Heart right ventricle (tissue), 16 donors: ENCODE measurements at regions not wholly inside any gene's neighbourhood (a gene's known extent, or its start where the extent isn't known, plus 50 kb on each side); places are given as distances from the start of the nearest gene placed in this dataset.

Source experiments
- ATAC-seq, 8 donors: fragments of 200-7000 bp; cut with Tn5 transposase; one replicate each; pipeline ENCODE4 v1.9.1; 2020; ENCODE audit warnings: mild to moderate bottlenecking in 8 of 8, moderate library complexity in 8 of 8, moderate number of reproducible peaks in 1 of 8
- DNase-seq, 2 donors: peaks; one replicate each; pipeline ENCODE4 v3.0.0-alpha.2; 2020
- H3K27ac ChIP-seq, 10 donors: fragments of 200-600 bp; sonication (generic) in 2 of 10; one replicate each; pipeline versions ENCODE4 v1.5.0 to v1.8.0; 2020 to 2022; ENCODE audit warnings: mild to moderate bottlenecking in 3 of 10
- H3K27me3 ChIP-seq, 7 donors: fragments of 200-600 bp; one replicate each; pipeline ENCODE4 v1.8.0; 2021 to 2022; ENCODE audit warnings: mild to moderate bottlenecking in 2 of 7
- H3K36me3 ChIP-seq, 9 donors: fragments of 200-600 bp; sonication (generic) in 1 of 9; one replicate each; pipeline versions ENCODE4 v1.5.0 to v1.8.0; 2020 to 2022; ENCODE audit warnings: mild to moderate bottlenecking in 2 of 9
- H3K4me1 ChIP-seq, 9 donors: fragments of 200-600 bp; sonication (generic) in 1 of 9; one replicate each; pipeline versions ENCODE4 v1.5.0 to v1.8.0; 2020 to 2022; ENCODE audit warnings: mild to moderate bottlenecking in 4 of 9
- H3K4me3 ChIP-seq, 10 donors: fragments of 200-600 bp; sonication (generic) in 2 of 10; one replicate each; pipeline versions ENCODE4 v1.5.0 to v1.8.0; 2020 to 2022; ENCODE audit warnings: mild to moderate bottlenecking in 7 of 10, moderate library complexity in 2 of 10
- H3K9me3 ChIP-seq, 11 donors: fragments of 200-600 bp in 10 of 11; sonication (generic) in 2 of 11; one replicate each; pipeline versions ENCODE4 v1.5.0 to v1.8.0; 2013 to 2022; ENCODE audit warnings: mild to moderate bottlenecking in 2 of 11, control low read depth in 1 of 11, moderate library complexity in 1 of 11
- WGBS, 2 donors: extraction: QIAGEN DNeasy Blood & Tissue Kit; methylation state at CpG; one replicate each; pipeline ENCODE4 v1.1.7; 2013; ENCODE audit warnings: inconsistent platforms in 1 of 2; 5-methylcytosine and 5-hydroxymethylcytosine counted together
- intact Hi-C, 10 donors: fragments of 100-400 bp; cut with DNase I; formaldehyde crosslinking; loops; one replicate each; pipeline versions ENCODE4 v1.11.1 to v1.14.2; 2022
- TF ChIP-seq, protein P1 (sequence below), 9 donors: fragments of 200-600 bp; sonication (generic) in 2 of 9; IDR thresholded peaks; one replicate each; pipeline versions ENCODE4 v1.5.0 to v1.8.0; 2021 to 2022; ENCODE audit warnings: antibody characterized with exemption in 9 of 9, mild to moderate bottlenecking in 5 of 9, moderate library complexity in 1 of 9
- donor health status: Arrhythmogenic right ventricular cardiomyopathy.
- donor health status: ischemic (EF 13 %, LVEDD 7.1; RV severe dilation, severe dysfunction).
- donor health status: healthy with polysubstance abuse.
- donor health status: DM: no; HTN: yes; CAD: no.
- donor health status: DM: no; HTN: no; CAD: no.
- donor health status: ischemic (EF 25% LVEDD 6.9; RV normal size, moderate dysfunction).
- donor health status: ischemic (EF 25% LVEDD 5.7; RV mildly dilated, moderate dysfunction).
- donor health status: healthy.
- donor health status: DM: yes; HTN: yes; CAD: no.
- donor health status: Ischemic cardiomyopathy.
- donor health status: ischemic (EF 35%, LVEDD 5.7; RV mildly dilated, moderate dysfunction).
- donor health status: nonischemic (EF 11% LVEDD 7.7; RV severe dilation, severe dysfunction).
- donor health status: DM: yes; HTN: yes; CAD: no.
- donor health status: PGD.
- donor health status: ischemic (EF 29% LVEDD 5.4; RV normal size, mild dysfunction).
- donor health status: nonischemic (EF 23%, LVEDD 6.1; RV moderate dilation, normal function).

DNA sequence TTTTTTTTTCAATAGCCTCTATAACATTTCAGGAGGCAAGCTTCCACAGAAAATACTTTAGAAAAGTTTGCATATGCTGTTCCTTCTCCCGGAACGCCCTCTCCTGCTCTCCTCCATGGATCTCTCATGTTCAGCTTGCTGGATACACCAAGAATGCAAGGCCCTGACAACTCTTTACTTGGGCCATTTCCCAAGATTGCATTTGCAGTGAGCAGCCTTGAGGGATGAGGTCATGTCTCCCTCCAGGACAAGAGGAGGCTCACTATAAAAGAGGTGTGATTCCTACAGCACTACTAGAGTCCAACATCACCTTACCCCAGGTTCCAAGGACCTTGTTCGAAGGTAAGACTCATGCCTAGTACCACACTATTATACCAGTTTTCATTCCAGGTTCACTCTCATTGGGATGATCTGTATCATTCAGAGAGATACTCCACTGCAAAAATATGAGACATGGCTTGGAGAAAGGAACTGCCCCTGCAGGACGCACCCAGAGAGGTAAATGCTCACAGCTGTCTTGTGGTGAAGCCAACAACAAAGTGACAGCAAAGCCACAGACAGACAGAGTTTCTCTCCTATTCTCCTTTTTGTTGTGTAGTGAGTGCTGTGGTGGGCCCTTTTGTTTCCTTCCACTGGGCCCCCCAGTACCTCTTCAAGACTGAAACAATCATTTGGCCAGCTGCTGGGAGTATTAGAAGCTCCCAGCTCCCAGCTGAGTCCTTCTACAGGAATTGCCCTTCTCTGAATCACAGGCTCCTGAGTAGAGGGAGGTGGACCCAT is 151.7 kb upstream of the ZNF366 start:
- Histone ChIP-seq H3K9me3 (no peaks in the 10 kb centered on the region), H3K4me1 (no peaks in the 10 kb centered on the region), H3K4me3 (no peak overlapping the region), H3K27ac (no peak overlapping the region), H3K36me3 (no peaks in the 10 kb centered on the region), H3K27me3 (peaks cover 0 to 6% (median 0%) of the 10 kb centered on the region in 7 donors)
- WGBS, 2 donors = 91 to 96% methylated on average over 4 of the region's 4 CpGs
- ATAC-seq = peak in 1 of 8 donors; percentile 28
- DNase-seq = no peak
- TF ChIP-seq, protein P1, sequence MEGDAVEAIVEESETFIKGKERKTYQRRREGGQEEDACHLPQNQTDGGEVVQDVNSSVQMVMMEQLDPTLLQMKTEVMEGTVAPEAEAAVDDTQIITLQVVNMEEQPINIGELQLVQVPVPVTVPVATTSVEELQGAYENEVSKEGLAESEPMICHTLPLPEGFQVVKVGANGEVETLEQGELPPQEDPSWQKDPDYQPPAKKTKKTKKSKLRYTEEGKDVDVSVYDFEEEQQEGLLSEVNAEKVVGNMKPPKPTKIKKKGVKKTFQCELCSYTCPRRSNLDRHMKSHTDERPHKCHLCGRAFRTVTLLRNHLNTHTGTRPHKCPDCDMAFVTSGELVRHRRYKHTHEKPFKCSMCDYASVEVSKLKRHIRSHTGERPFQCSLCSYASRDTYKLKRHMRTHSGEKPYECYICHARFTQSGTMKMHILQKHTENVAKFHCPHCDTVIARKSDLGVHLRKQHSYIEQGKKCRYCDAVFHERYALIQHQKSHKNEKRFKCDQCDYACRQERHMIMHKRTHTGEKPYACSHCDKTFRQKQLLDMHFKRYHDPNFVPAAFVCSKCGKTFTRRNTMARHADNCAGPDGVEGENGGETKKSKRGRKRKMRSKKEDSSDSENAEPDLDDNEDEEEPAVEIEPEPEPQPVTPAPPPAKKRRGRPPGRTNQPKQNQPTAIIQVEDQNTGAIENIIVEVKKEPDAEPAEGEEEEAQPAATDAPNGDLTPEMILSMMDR (IDR thresholded peaks at IDR 0.05) = no peak
- intact Hi-C loops = no loop called here

DNA sequence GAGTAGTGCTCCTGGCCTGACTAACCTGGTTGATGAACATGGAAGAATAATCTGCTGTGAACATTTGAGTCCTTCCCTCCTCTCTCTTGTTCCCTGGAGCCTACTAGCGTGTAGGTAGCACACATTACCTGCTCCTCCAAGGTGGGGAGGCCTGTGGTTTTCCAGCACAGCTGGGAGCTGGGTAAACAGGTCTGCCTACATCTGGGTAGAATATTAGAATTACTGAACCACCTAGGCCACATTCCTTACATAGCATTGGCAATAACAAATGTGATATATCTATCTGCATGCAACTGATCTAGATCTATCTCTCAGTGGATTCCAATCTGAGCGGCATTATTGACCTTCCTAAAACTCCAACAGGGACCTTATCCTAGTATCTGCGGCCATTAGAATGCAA is 151.0 kb upstream of the ZNF366 start:
- H3K4me3 ChIP-seq = no peak overlapping the region
- H3K27ac ChIP-seq = no peak overlapping the region
- WGBS, 2 donors = 90 to 95% methylated on average over 3 of the region's 3 CpGs
- TF ChIP-seq, protein P1 (IDR thresholded peaks at IDR 0.05) = no peak
- H3K36me3 ChIP-seq = no peaks in the 10 kb centered on the region
- H3K9me3 ChIP-seq = no peaks in the 10 kb centered on the region
- no peak for ATAC-seq
- no peaks in the 10 kb centered on the region for H3K4me1 ChIP-seq
- intact Hi-C loops = no loop called here
- no peak for DNase-seq
- peaks cover 0 to 6% (median 0%) of the 10 kb centered on the region in 7 donors for H3K27me3 ChIP-seq

DNA sequence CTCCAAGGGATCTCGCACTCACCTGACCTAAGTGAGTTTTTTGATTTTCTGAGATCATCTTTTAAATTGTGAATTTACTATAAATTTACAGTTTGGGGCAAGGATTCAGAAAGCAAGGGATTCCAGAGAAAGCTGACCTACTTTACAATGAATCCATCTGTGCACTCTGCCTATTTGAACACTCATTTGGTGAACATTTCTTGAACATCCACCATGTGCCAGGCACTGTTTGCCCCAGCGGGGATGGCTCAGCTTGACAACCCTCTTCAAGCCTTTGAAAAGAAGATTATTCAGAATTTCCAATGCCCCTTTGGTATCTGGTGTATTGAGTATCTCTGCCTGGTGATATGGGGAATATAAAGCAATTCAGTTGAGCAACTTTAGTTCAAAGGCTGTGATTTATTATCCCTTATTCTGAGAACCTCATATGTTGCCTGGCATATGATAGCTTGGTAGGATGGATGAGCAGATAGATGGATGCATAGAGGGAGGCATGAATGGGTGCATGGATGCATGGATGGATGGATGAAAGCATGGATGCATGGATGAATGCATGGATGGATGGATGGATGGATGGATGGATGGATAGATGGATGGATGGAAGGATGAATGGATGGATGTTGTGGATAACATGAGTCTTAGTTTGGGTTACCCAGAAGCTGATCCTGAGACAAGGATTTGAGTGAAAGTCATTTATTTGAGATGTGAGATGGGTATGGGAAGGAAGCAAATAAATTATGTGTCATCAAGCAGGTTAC is 149.7 kb upstream of the ZNF366 start:
- intact Hi-C loops = no loop called here
- H3K36me3 ChIP-seq = no peaks in the 10 kb centered on the region
- no peaks in the 10 kb centered on the region for H3K4me1 ChIP-seq
- H3K27ac ChIP-seq = no peak overlapping the region
- DNase-seq = no peak
- TF ChIP-seq, protein P1 (IDR thresholded peaks at IDR 0.05) = no peak
- no peaks in the 10 kb centered on the region for H3K9me3 ChIP-seq
- WGBS, 2 donors = 94 to 95% methylated on average over 2 of the region's 2 CpGs
- no peak for ATAC-seq
- H3K27me3 ChIP-seq = no peaks in the 10 kb centered on the region
- H3K4me3 ChIP-seq = no peak overlapping the region

DNA sequence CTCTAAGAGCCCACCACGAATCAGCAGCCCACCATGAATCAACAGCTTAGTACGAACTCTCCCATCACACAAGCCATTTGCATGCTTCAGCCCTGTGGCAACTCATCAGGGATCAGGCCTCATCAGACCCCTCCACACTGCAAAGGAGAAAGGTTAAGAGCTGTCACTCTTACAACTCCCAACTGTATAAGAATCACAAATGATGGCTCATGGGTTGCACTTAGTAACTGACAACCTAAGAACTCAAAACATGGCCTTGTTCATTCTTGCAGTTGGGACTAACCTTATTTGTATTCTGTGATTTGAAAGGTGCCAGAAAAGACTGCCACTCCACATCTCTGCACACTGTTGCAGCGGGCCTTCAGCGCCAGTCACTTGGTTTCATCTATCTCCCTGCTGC is 149.1 kb upstream of the ZNF366 start:
- Histone ChIP-seq H3K27ac (no peak overlapping the region), H3K9me3 (no peaks in the 10 kb centered on the region), H3K4me1 (no peaks in the 10 kb centered on the region), H3K27me3 (no peaks in the 10 kb centered on the region), H3K4me3 (no peak overlapping the region), H3K36me3 (no peaks in the 10 kb centered on the region)
- intact Hi-C loops = no loop called here
- TF ChIP-seq, protein P1 (IDR thresholded peaks at IDR 0.05) = no peak
- WGBS, 2 donors = 87 to 91% methylated on average over 4 of the region's 4 CpGs
- no peak for DNase-seq
- no peak for ATAC-seq
